Neuronal stem cell (in vitro differentiated cells): ENCODE measurements at regions not wholly inside any gene's neighbourhood (a gene's known extent, or its start where the extent isn't known, plus 50 kb on each side); places are given as distances from the start of the nearest gene placed in this dataset.

Experiments
- DNase-seq: peaks from one replicate; pipeline ENCODE4 v3.0.0-alpha.2; 2013; ENCODE audit warnings: low spot score
- H2AFZ ChIP-seq: one replicate; pipeline ENCODE4 v1.6.1; 2013; ENCODE audit warnings: mild to moderate bottlenecking, low read length, inconsistent platforms
- H2AK5ac ChIP-seq: 2 replicates; pipeline ENCODE4 v1.6.1; 2013; ENCODE audit warnings: low read depth, mild to moderate bottlenecking, inconsistent platforms, low read length, moderate library complexity, mixed read lengths
- H2BK120ac ChIP-seq: 2 replicates; pipeline ENCODE4 v1.6.1; 2013; ENCODE audit warnings: low read depth, mild to moderate bottlenecking, inconsistent platforms, low read length, moderate library complexity, mixed read lengths
- H2BK12ac ChIP-seq: one replicate; pipeline ENCODE4 v1.6.1; 2013; ENCODE audit warnings: low read length, inconsistent platforms
- H2BK15ac ChIP-seq: 2 replicates; pipeline ENCODE4 v1.6.1; 2013; ENCODE audit warnings: mild to moderate bottlenecking, low read length, inconsistent platforms, mixed read lengths
- H2BK5ac ChIP-seq: one replicate; pipeline ENCODE4 v1.6.1; 2013; ENCODE audit warnings: inconsistent platforms, mild to moderate bottlenecking, low read length, moderate library complexity
- H3K14ac ChIP-seq: one replicate; pipeline ENCODE4 v1.6.1; 2013; ENCODE audit warnings: low read length, inconsistent platforms
- H3K18ac ChIP-seq: 2 replicates; pipeline ENCODE4 v1.6.1; 2013; ENCODE audit warnings: low read length, inconsistent platforms
- H3K23ac ChIP-seq: 2 replicates; pipeline ENCODE4 v1.6.1; 2013; ENCODE audit warnings: low read depth, mild to moderate bottlenecking, mixed read lengths, low read length, inconsistent platforms; ENCODE audit not compliant: poor library complexity
- H3K27ac ChIP-seq: replicated peaks from 3 replicates; pipeline ENCODE4 v1.5.1; 2013; ENCODE audit warnings: low read length, inconsistent platforms
- H3K27me3 ChIP-seq, 3 experiments: 2 replicates each; pipeline ENCODE4 v1.6.1; 2013; ENCODE audit warnings: low read length in 3 of 3, mild to moderate bottlenecking in 2 of 3, inconsistent platforms in 1 of 3, low read depth in 1 of 3, mixed read lengths in 1 of 3, moderate library complexity in 1 of 3; ENCODE audit not compliant: control insufficient read depth in 3 of 3, insufficient read depth in 3 of 3
- H3K36me3 ChIP-seq, 2 donors: replicated peaks in 1 of 2; 2 replicates each; pipeline ENCODE4 v1.6.1; 2013; ENCODE audit warnings: low read length in 2 of 2; ENCODE audit not compliant: control insufficient read depth in 2 of 2, insufficient read depth in 2 of 2
- H3K4ac ChIP-seq: 2 replicates; pipeline ENCODE4 v1.6.1; 2013; ENCODE audit warnings: inconsistent platforms, mild to moderate bottlenecking, low read length, moderate library complexity
- H3K4me1 ChIP-seq, 2 donors: 1 replicate in 1 of 2; 2 replicates in 1 of 2; pipeline ENCODE4 v1.6.1; 2013; ENCODE audit warnings: low read length in 2 of 2, low read depth in 1 of 2; ENCODE audit not compliant: control insufficient read depth in 2 of 2, insufficient read depth in 1 of 2
- H3K4me2 ChIP-seq: one replicate; pipeline ENCODE4 v1.6.1; 2013; ENCODE audit warnings: mild to moderate bottlenecking, low read length, inconsistent platforms; ENCODE audit not compliant: insufficient read depth, poor library complexity, severe bottlenecking
- H3K4me3 ChIP-seq, 2 donors: 2 replicates each; pipeline ENCODE4 v1.5.1; 2013; ENCODE audit warnings: low read length in 2 of 2, mild to moderate bottlenecking in 2 of 2, inconsistent platforms in 1 of 2, moderate library complexity in 1 of 2
- H3K79me1 ChIP-seq: one replicate; pipeline ENCODE4 v1.6.1; 2013; ENCODE audit warnings: low read depth, mild to moderate bottlenecking, inconsistent platforms, low read length, moderate library complexity
- H3K9ac ChIP-seq: one replicate; pipeline ENCODE4 v1.6.1; 2013; ENCODE audit warnings: mild to moderate bottlenecking, low read depth, low read length, inconsistent platforms; ENCODE audit not compliant: poor library complexity
- H3K9me3 ChIP-seq, 2 donors: replicated peaks in 1 of 2; 2 replicates each; pipeline versions ENCODE3 to v1.6.1; 2013; ENCODE audit warnings: low read length in 2 of 2, mild to moderate bottlenecking in 2 of 2, inconsistent platforms in 1 of 2, low read depth in 1 of 2, mixed read lengths in 1 of 2, moderate library complexity in 1 of 2; ENCODE audit not compliant: control insufficient read depth in 2 of 2, insufficient read depth in 1 of 2
- H4K8ac ChIP-seq: one replicate; pipeline ENCODE4 v1.6.1; 2013; ENCODE audit warnings: low read depth, mild to moderate bottlenecking, inconsistent platforms, low read length, moderate library complexity
- H4K91ac ChIP-seq: one replicate; pipeline ENCODE4 v1.6.1; 2013; ENCODE audit warnings: low read length, low read depth, mild to moderate bottlenecking, inconsistent platforms; ENCODE audit not compliant: poor library complexity
- WGBS, 2 donors: extraction: QIAGEN DNeasy Blood & Tissue Kit; methylation state at CpG; one replicate each; pipeline ENCODE4 v1.1.7; 2013; ENCODE audit warnings: missing lambda C conversion rate in 2 of 2, mixed read lengths in 1 of 2; ENCODE audit not compliant: insufficient read length in 2 of 2, insufficient replicate concordance in 1 of 2; ENCODE audit errors: extremely low coverage in 2 of 2; 5-methylcytosine and 5-hydroxymethylcytosine counted together

DNA sequence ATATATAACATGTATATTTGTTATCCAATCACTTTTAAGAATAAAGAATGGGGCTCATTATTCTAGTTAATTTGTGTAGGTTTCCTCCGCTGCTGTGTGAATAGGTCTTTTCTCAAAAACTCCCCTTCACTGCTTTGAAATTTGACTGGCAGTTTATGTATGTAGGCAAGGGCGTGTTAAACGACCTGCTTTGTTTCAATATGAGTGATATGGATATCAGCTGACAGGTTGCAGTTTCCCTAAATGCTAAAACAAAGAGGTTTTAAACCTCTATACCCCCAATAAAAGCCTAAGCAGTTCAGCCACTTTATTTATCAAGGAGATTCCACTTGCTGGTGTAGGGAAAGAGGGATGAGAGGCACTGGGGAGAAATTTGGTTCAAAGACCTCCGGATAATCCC is 159.6 kb downstream of the TMEM167A start:
- whole genome bisulfite sequencing, 2 donors: no CpG with 5 or more reads among the region's 4 CpGs
- Histone ChIP-seq H2BK12ac (no peak overlapping the region), H3K36me3 (no peaks in the 10 kb centered on the region), H3K9ac (no peak overlapping the region), H3K4ac (no peak overlapping the region), H3K79me1 (no peaks in the 10 kb centered on the region), H2BK15ac (no peak overlapping the region), H3K4me1 (peaks cover 4 to 8% of the 10 kb centered on the region in 2 donors), H3K4me2 (no peak overlapping the region), H3K27me3 (no peaks in the 10 kb centered on the region), H2BK5ac (no peak overlapping the region), H4K8ac (no peak overlapping the region), H3K18ac (no peak overlapping the region), H2BK120ac (no peak overlapping the region), H2AK5ac (no peak overlapping the region), H3K27ac (no peak overlapping the region), H3K14ac (no peak overlapping the region), H2AFZ (no peak overlapping the region), H3K23ac (no peak overlapping the region), H4K91ac (no peak overlapping the region), H3K4me3 (no peak overlapping the region), H3K9me3 (peaks cover 3 to 7% of the 10 kb centered on the region in 2 donors)
- DNase-seq: no peak

- Histone ChIP-seq H3K14ac (no peak overlapping the region), H3K18ac (no peak overlapping the region), H3K4me2 (no peak overlapping the region), H3K4ac (no peak overlapping the region), H3K4me3 (no peak overlapping the region), H2BK12ac (no peak overlapping the region), H4K91ac (no peak overlapping the region), H2BK15ac (no peak overlapping the region), H3K4me1 (peaks cover 0 to 4% of the 10 kb centered on the region in 2 donors), H2BK120ac (no peak overlapping the region), H3K27me3 (no peaks in the 10 kb centered on the region), H3K27ac (no peak overlapping the region), H3K9ac (no peak overlapping the region), H2AK5ac (no peak overlapping the region), H2BK5ac (no peak overlapping the region), H2AFZ (no peak overlapping the region), H3K36me3 (peaks cover 0 to 2% of the 10 kb centered on the region in 2 donors), H3K9me3 (peaks cover 3 to 7% of the 10 kb centered on the region in 2 donors), H4K8ac (no peak overlapping the region), H3K79me1 (no peaks in the 10 kb centered on the region), H3K23ac (no peak overlapping the region)
- DNase-seq: no peak
Measured at GRCh38 chr5:82913971-82914370, 163.2 kb downstream of the TMEM167A start.

- Histone ChIP-seq H2BK5ac (no peak overlapping the region), H3K9ac (no peak overlapping the region), H3K4me2 (no peak overlapping the region), H2BK15ac (no peak overlapping the region), H2AFZ (no peak overlapping the region), H3K36me3 (peaks cover 0 to 2% of the 10 kb centered on the region in 2 donors), H3K9me3 (peaks cover 3 to 7% of the 10 kb centered on the region in 2 donors), H2BK120ac (no peak overlapping the region), H2BK12ac (no peak overlapping the region), H3K23ac (no peak overlapping the region), H3K79me1 (no peaks in the 10 kb centered on the region), H4K91ac (no peak overlapping the region), H3K4ac (no peak overlapping the region), H3K4me1 (no peaks in the 10 kb centered on the region), H3K4me3 (no peak overlapping the region), H4K8ac (no peak overlapping the region), H2AK5ac (no peak overlapping the region), H3K18ac (peak overlapping the region; percentile 30), H3K27ac (no peak overlapping the region), H3K14ac (no peak overlapping the region), H3K27me3 (no peaks in the 10 kb centered on the region)
- no peak for DNase-seq
- no CpG with 5 or more reads among the region's 5 CpGs for WGBS, 2 donors
Measured at GRCh38 chr5:82912462-82912861, 164.7 kb downstream of the TMEM167A start.

DNA sequence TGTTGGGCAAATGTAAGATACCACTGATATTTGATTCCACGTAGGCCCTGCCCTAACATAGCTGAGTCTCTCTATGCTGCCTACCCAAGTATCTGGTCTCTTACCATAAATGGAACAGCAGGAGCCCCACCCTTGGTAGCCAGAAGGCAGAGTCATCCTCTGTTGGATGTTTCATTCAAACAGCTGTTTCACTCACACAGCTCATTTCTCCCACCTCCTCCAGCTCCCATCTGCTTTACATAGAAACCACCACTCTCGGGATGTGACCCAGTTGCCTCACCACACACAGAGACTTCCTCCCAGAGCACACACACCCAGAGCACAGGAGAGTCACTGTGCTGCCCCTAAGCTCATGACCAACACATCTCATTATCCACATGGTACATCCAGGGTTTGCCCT is 165.3 kb downstream of the TMEM167A start:
- Histone ChIP-seq H3K36me3 (peaks cover 0 to 2% of the 10 kb centered on the region in 2 donors), H2AK5ac (no peak overlapping the region), H2BK12ac (no peak overlapping the region), H4K91ac (no peak overlapping the region), H3K4me3 (no peak overlapping the region), H3K14ac (no peak overlapping the region), H3K4ac (no peak overlapping the region), H3K23ac (no peak overlapping the region), H3K27ac (no peak overlapping the region), H3K9me3 (peaks cover under 1 to 7% of the 10 kb centered on the region in 2 donors), H2BK15ac (no peak overlapping the region), H3K4me2 (no peak overlapping the region), H3K4me1 (no peaks in the 10 kb centered on the region), H4K8ac (no peak overlapping the region), H3K18ac (no peak overlapping the region), H2BK120ac (no peak overlapping the region), H2BK5ac (no peak overlapping the region), H3K27me3 (no peaks in the 10 kb centered on the region), H2AFZ (no peak overlapping the region), H3K79me1 (no peaks in the 10 kb centered on the region), H3K9ac (no peak overlapping the region)
- DNase-seq: no peak
- no CpG with 5 or more reads among the region's 2 CpGs for whole genome bisulfite sequencing, 2 donors
